ENCODE measurements at regions not wholly inside any gene's neighbourhood (a gene's known extent, or its start where the extent isn't known, plus 50 kb on each side); places are given as distances from the start of the nearest gene placed in this dataset.
"Not testable (repeated sequence)": the region's sequence is repeated elsewhere in the genome, so short reads cannot be mapped to it uniquely, and the experiment has no call there.

DNA sequence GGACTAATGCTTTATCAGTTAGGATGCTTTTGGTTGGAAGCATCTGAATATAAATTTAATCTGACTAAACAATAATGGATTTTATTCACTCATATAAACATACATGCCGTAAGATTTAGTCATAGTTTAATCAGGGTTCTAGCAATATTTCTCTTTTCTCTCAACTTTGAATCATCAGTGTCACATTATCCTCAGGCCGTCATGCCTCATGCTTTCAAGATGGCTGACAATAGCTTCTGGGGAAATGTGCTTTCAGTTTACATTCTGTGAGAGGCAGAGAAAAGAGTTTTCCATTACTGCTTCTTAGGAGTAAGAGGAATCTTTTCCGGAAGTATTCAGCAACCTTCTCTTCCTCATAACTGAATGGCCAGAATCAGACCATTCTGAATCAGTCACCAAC is 162.2 kb downstream of the GJA1 start:
- no peak for DNase-seq

DNA sequence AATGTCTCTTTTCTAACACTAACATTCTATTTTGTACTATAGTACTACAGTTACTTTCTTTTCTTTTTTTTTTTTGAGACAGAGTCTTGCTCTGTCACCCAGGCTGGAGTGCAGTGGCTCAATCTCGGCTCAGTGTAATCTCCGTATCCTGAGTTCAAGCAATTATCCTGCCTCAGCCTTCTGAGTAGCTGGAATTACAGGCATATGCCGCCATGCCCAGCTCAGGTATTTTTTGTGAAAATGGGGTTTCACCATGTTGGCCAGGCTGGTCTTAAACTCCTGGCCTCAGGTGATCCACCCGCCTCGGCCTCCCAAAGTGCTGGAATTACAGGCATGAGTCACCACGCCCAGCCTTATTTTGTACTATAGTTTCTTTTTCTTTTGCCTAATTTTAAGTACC is 163.9 kb downstream of the GJA1 start:
- DNase-seq, result not testable (repeated sequence)

DNA sequence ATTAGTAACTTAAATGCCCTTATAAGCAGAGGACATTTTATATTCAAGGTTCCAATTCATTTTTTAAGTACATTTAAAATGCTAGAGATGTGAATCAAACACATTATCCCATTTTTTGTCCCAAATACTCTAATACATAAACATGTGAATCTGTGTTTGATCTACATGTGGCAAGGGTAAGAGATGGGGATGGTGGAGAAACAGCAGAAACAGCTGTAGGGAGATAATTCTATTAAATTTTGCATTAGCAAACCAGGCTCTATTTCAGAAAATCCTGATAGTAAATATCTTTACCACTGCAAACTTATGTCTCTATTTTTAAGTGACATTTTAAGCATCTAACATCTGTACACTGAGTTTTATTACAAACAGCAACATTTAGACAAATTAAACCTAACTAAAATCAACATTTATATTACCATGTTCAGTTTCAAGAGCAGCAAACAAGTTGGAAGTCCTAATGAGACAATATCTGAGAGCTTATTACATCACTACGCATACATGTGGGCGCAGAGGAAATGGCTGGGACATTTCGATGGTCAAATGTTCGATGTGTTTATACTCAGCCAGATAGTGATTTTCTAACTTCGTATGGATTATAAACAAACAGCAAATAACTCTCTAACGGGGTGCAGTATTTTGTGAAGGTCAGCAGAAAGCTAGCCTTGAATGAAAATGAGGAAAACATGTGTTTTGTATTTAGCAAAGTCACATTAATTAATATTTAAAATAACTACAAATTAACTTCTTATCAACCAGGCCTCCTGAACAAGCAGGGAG is 165.1 kb downstream of the GJA1 start:
- DNase-seq, result no peak

DNA sequence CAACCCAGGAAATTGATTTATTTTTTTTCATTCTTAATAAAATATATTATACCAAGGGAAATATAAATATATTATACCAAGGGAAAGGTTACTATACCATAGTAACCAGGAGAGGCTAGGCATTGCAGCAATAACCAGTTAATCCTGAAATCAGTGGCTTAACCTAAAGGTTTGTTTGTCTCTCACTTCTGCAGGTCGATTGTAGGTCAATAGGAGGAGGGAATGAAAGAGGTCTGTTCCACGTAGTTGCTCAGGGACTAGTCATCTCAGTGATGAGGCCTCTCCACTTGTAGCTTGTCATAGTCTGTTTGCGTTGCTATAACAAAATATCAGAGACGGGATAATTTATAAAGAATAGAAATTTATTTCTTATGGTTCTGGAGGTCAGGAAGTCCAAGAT is 168.0 kb downstream of the GJA1 start:
- peak; percentile 44 for DNase-seq

DNA sequence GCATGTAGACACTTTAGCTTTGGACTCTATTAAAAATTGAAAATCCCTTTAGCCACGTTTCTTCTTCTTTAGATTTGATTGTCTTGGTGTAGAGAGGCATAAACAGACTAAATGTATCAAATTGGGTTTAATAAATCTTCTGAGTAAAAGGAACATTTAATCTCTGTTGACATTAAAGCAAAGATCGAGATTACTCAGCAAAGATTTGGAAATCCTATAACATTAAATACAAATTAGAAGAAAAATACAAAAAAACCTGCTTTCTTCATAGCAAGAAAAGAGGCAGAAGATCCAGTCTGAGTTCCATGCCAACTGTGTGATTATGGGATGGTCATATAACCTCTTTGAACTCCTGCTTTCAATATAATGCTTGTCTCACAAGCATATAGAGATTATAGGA is 172.3 kb downstream of the GJA1 start:
- DNase-seq, result no peak

DNA sequence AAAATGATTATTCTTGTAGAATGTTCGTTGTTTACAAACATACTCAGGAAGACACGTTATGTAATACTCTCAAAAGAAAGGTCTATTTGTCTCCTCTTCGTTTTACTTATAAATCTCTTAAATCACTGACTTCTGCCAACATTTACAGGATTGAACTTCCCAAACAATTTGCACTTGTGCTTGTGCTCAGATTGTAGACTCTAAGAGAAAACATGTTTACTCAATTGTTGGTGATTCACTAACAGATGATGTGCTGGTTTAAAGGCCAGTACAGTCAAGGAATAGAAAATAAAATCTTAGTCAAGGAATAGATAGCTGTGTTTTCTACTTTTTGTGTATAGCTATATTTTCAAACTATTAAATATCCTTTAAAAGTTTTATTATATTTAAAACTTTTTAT is 172.8 kb downstream of the GJA1 start:
- DNase-seq, result no peak

DNA sequence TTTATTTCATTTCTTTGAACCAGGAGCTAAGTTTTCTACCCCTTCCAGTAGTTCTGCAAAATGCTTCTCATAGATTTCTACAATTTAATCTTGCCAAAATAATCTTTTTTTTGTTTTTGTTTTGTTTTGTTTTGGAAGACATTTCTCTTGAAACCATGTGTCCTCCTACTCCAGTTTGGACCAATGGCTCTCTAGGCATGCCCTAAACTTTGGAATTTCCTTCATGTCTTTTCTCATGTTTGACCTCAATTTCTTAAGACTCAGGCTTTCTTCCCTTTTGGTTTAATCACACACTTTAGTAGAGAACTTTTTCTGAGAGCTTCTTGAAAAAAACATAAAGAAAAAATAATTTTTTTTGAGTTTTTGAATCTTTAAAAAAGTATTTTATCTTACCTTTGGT is 173.8 kb downstream of the GJA1 start:
- DNase-seq, result no peak

DNA sequence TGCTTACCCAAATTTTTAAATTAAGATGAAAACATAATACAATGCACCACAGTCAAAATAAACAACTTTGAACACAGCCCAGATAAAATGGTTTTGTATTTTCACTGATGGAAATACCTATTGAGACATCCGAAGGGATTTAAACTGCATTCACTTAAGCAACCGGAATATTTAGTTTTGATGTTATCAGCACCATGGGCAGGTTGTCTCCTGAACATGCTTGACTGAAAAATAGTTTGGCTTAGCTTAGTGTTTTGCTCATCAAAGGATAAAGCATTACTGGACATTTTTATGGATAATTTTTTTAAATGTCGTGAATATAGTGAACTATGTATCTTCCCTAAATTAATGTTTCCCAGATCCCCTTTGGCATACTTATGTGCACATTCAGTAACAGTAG is 177.5 kb downstream of the GJA1 start:
- DNase-seq, result no peak

DNA sequence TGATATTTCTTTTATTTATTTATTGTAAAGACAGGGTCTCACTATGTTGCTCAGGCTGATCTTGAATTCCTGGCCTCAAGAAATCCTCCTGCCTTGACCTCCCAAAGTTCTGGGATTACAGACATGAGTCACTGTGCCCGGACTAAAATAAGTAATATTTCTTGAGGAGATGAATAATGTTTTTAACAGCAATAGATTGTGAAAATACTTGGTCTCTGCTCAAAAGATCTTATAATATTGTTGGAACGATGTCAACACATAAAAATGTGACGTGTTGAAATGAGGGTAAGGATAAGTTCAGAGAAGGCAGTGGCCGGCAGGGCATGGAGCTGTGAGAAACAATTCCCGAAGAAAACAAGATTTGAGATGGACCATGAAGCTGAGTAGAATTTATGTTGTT is 178.7 kb downstream of the GJA1 start:
- no peak for DNase-seq

DNA sequence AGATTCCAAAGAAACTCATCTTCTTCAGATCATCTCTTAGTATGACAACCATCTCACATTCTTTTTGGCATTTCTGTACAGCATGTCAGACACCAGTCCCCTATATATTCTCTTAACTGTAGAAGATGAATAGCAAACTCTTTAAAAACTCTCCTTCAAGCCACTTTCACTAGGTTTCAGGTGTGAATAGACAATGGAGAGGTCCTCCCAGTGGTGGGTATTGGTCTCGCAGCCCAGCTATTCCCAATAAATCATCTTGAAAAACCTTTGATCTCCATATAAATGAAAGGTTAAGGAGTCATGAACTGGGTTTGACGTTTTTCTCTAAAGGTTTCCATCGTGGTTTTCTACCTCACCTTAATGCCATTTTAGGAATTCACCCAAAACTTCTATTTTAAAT is 180.0 kb downstream of the GJA1 start:
- DNase-seq, result peak; percentile 19

DNA sequence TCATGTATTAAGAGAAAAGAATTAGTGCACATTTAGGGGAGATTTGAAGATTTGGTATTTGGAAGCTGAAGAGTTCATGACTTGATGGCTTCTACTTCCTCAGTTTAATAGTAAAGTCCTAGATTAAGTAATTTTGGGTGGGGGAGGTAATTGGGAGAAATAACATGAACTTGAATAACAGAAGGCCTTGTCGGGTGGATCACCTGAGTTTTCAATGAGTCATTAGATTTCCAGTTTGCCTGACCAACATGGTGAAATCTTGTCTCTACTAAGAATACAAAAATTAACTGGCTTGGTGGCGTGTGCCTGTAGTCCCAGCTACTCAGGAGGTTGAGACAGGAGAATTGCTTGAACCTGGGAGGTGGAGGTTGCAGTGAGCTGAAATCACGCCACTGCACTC is 181.0 kb downstream of the GJA1 start:
- no peak for DNase-seq

DNA sequence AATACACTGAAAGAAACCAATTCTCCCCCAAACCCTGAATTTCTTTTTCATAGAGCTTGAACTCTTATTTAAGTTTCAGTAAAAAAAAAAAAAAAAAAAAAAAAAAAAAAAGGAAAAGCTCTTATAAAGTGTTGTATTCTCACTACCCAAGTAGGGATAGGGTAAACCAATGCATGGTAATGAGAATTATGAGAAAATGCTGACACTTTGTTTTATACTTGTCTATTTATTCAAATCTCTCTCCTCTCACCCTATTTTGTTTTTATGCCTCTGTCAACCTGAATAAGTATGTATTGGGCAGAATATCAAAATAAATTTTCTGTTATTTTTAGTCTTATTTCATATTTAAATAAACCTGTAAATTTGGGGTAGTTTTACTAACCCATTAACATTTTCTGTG is 181.9 kb downstream of the GJA1 start:
- DNase-seq, result no peak

DNA sequence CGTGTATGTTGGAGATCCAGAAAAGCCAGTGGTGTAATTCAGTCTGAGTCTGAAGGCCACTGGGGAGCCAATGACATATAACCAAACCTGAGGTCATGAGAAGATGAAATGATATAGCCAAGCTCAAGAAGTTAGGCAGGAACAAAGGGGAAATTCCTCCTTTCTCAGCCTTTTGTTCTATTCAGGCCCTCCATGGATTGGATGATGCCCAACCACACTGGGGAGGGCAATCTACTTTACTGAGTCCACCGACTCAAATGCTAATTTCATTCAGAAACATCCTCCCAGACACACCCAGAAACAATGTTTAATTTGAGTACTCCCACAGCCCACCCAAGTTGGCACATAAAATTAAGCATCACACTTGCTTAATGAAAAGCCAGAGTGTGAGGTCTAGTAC is 183.6 kb downstream of the GJA1 start:
- no peak for DNase-seq

DNA sequence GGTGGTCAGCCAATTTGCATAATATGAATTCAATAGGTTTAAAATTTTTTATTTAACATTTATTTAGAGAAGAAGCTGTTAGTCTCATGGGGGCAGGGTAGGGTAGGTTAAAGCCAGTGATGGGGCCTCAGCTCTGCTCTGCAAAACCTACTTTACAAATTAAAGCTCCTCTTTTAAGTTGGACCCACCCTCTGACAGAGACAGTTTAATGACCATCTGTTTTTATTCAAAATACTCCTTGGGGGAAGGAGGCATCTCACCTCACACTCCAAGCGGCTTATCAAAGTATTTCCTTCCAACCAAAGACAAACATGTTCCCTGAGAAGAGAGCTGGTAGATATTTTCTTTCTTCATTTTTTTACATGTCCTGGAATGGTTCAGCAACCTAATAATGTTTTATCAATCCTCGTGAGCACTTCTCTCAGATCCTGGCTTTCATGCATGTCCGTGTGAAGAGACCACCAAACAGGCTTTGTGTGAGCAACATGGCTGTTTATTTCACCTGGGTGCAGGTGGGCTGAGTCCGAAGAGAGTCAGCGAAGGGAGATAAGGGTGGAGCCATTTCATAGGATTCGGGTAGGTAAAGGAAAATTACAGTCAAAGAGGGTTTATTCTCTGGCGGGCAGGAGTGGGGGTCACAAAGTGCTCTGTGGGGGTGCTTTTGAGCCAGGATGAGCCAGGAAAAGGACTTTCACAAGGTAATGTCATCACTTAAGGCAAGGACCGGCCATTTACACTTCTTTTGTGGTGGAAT is 184.7 kb downstream of the GJA1 start:
- DNase-seq, result no peak

DNA sequence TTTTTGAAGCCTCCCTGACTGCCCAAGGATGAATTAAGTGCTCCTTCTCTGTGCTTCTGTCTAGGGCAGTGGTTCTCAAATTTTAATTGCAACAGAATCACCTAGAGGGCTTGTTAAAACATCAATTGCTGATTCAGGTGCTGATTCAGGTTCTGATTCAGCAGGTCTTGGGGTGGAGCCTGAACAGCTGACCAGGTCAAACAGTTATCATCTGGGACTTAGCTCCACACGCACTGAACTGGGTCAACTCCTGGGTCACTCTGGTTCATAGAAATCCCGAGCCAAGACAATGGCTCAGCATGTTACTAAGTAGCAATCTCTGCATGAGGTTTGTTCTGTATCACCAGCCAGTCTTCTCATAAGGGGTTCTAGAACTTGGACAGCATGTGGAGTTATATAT is 192.3 kb downstream of the GJA1 start:
- DNase-seq, result no peak

DNA sequence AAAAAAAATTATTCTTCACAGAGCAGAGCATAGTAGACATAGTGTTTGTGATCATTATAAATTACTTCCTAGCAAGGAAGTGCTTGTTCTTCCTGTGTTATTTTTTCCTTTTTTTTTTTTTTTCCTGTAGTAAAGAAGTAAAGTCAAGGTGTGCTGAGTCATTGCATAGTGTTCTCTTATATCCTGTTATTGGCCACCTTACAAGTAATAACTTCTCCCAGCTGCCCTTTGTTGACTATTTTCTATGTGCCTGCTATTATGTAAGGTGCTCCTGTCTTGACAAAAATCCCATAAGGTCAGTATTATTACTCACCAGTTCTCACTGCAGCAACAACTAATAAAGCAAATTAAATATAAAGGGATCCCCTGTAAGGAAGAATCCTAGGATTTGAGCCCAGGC is 195.3 kb downstream of the GJA1 start:
- peak; percentile 5 for DNase-seq

DNA sequence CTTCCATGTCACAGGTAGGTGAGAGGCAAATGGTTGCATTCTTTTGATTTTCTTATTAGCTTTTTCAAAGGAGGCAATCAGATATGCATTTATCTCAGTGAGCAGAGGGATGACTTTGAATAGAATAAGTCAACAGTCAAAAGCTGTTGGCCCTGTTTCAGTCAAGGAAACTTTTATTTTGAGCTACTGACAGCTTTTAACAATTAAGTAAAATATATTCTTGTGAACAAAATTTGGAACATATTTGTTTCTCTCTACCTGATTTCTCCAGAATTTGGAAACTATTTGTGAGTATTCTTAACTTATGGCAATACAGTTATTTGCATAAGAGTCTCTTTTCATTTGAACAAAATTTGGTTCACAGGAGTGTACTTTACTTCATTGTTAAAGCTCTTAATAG is 196.3 kb downstream of the GJA1 start:
- not testable (repeated sequence) for DNase-seq

DNA sequence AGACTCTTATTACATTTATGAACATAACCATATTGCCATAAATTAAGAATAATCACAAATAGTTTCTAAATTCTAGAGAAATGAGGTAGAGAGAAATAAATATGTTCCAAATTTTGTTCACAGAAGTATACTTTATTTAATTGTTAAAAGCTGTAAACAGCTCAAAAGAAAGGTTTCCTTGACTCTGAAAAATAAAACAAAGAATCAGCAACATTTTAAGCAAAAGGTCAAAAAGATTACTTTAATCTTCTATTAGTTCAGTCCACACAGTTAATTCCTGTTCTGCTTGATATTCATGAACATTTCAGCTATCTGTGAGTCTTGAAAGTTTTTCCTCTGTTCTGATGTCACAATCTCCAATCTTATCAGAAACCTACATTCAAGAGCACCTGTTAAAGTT is 197.9 kb downstream of the GJA1 start:
- DNase-seq, result no peak

DNA sequence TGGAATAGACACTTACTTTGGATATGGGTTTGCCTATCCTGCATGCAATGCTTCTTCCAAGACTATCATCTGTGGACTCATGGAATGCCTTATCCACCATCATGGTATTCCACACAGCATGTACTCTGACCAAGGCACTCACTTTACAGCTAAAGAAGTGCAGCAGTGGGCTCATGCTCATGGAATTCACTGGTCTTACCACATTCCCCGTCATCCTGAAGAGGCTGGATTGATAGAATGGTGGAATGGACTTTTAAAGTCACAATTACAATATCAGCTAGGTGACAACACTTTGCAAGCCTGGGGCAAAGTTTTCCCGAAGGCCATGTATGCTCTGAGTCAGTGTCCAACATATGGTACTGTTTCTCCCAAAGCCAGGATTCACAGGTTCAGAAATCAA is 199.1 kb downstream of the GJA1 start:
- DNase-seq, result not testable (repeated sequence)

DNA sequence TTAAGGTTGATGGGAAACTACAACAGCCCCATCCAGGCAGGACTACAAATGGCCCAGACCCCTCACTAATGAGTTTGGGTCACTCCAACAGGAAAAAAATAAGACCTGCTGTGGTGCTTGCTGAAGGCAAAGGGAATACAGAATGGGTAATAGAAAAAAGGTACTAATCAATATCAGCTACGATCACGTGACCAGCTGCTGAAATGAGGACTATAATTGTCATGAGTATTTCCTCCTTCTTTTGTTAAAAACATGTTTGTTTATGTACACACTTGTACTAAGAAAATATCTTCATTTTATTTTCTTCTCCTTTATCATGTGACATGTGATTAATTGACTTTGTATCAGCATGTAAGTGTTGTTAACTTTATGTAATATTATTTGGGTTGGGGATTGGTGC is 199.9 kb downstream of the GJA1 start:
- DNase-seq, result no peak

DNA sequence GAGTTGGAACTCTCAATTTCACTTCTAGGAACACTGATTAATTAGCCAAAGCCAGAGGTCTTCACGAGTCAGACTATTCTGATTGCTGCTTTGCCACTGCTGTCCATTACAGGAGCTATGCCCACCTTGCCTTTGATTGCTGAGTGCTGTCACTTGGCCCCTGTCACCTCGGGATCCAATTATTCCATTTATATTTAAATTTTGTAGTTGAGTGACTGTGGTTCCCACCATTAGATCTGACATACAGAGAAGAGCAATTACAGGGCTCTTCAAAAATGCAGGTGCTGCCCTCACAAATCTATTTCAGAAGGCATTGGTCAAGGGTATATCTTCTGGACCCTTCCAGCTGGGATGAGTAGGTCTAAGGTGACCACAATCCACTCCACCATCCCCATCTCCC is 200.8 kb downstream of the GJA1 start:
- not testable (repeated sequence) for DNase-seq

DNA sequence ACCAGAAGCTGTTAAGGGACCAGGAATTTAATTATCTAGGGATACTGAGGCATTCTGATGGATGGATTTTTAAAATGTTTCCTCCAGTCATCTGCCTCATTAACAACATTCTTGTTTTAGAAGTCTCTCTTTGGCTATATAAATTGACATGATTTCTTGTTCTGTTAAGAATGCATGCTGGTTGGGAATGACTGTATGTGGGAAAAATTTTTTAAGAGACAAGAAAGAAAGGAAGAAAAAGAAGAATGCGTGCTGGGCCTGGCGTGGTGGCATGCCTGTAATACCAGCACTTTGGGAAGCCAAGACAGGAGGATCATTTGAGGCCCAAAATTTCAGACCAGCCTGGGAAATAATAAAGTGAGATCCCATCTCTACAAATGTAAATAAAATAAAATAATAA is 203.6 kb downstream of the GJA1 start:
- DNase-seq, result no peak

DNA sequence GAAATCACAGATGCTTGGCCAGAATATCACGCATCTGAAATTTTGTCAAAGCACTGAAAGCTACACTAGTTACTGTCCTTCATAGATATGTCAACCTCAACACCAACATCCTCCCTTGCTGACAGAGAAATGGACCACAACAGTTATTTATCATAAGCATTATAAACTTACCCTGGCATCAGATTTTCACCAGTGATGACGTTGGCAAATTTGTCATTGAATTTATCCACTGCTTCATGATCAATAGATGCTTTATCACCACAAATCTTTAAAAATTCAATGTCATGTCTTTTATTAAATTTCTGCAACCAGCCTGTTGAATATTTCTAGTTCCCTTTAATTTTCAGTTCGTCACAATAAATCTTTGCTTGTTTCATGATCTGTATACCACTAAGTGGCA is 205.7 kb downstream of the GJA1 start:
- DNase-seq, result no peak

DNA sequence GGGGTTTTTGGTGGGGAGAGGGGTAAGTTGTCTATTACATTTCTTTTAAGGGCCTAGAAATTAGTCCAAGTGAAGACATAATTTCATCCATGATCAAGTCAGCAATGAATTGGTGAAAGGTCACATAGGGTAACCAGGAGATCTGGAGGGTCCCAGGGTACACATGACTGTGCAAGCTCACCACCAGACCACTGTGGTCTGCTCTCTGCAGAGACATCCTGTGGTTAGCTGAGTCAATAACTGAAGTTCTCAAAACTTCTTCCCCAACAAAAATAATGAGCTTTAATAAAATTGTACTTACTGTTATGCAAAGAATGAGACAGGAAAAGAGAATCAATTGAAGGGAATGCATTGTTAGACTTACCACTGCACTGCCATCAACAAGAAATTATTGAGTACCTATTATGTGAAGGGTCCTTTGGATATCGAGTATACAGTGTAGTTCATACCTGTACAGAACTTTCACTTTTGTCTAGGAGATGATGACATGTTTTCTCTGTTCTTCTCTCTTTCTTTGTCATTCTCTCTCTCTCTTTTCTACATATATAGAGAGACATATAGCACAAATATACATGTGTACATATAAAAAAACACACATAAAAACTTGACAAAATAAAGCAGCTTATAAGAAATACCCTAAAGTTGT is 209.8 kb downstream of the GJA1 start:
- DNase-seq, result no peak
